Tibial artery (tissue), 4 donors: ENCODE measurements at regions not wholly inside any gene's neighbourhood (a gene's known extent, or its start where the extent isn't known, plus 50 kb on each side); places are given as distances from the start of the nearest gene placed in this dataset.
"Not testable (repeated sequence)": the region's sequence is repeated elsewhere in the genome, so short reads cannot be mapped to it uniquely, and the experiment has no call there.

Experiments used
- DNase-seq, 2 donors: peaks; one replicate each; pipeline ENCODE4 v3.0.0-alpha.2; 2019
- H3K27ac ChIP-seq, 2 donors: fragments of 200-600 bp; sonication (generic) in 1 of 2; 1 replicate in 1 of 2; 2 replicates in 1 of 2; pipeline ENCODE4 v1.5.1; 2018 to 2019; ENCODE audit warnings: mild to moderate bottlenecking in 1 of 2
- H3K27me3 ChIP-seq, 2 donors: fragments of 200-600 bp; sonication (generic) in 1 of 2; one replicate each; pipeline versions ENCODE4 v1.5.1 to v1.6.0; 2016 to 2019
- H3K36me3 ChIP-seq, 3 donors: fragments of 200-600 bp; sonication (generic) in 2 of 3; one replicate each; pipeline ENCODE4 v1.5.1; 2016 to 2019; ENCODE audit warnings: mild to moderate bottlenecking in 2 of 3
- H3K4me1 ChIP-seq, 4 donors: fragments of 200-600 bp; sonication (generic) in 2 of 4; 1 replicate in 3 of 4; 2 replicates in 1 of 4; pipeline ENCODE4 v1.5.1; 2016 to 2019
- H3K4me3 ChIP-seq, 2 donors: fragments of 200-600 bp; sonication (generic) in 1 of 2; 1 replicate in 1 of 2; 2 replicates in 1 of 2; pipeline ENCODE4 v1.5.1; 2018 to 2019; ENCODE audit warnings: mild to moderate bottlenecking in 2 of 2
- H3K9me3 ChIP-seq, 3 donors: fragments of 200-600 bp; sonication (generic) in 1 of 3; one replicate each; pipeline ENCODE4 v1.5.1; 2016 to 2019
- intact Hi-C: fragments of 100-400 bp; cut with DNase I; formaldehyde crosslinking; loops from one replicate; pipeline ENCODE4 v1.15.0; 2023; ENCODE audit warnings: low total_unique reads
- TF ChIP-seq, protein P1 (sequence below), 2 experiments: fragments of 200-600 bp in 1 of 2; fragments of 450-650 bp in 1 of 2; IDR thresholded peaks; one replicate each; pipeline ENCODE4 v1.5.1; 2017 to 2019; ENCODE audit warnings: antibody characterized with exemption in 2 of 2, mild to moderate bottlenecking in 1 of 2, moderate library complexity in 1 of 2

DNA sequence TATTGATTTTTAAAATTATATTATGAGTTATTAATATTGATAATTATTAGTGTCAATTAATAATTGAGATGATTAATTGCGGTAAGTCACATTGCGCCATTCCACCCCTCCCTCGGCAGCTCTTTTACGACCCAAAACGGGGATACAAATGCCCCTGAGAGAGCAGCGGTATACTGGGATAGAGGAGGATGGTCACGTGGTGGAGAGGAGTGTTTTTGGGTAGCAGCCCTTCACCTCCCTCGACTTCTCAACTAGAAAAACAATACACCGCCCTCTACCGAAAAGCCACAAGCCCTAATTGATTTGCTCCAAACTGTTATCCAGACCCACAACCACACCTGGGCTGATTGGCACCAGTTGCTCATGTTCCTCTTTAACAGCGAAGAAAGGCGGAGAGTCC, 71.0 kb downstream of the DAPL1 start:
- H3K27ac ChIP-seq, H3K4me1 ChIP-seq, H3K27me3 ChIP-seq, intact Hi-C loops, H3K36me3 ChIP-seq, H3K9me3 ChIP-seq, DNase-seq, H3K4me3 ChIP-seq: not testable (repeated sequence)

DNA sequence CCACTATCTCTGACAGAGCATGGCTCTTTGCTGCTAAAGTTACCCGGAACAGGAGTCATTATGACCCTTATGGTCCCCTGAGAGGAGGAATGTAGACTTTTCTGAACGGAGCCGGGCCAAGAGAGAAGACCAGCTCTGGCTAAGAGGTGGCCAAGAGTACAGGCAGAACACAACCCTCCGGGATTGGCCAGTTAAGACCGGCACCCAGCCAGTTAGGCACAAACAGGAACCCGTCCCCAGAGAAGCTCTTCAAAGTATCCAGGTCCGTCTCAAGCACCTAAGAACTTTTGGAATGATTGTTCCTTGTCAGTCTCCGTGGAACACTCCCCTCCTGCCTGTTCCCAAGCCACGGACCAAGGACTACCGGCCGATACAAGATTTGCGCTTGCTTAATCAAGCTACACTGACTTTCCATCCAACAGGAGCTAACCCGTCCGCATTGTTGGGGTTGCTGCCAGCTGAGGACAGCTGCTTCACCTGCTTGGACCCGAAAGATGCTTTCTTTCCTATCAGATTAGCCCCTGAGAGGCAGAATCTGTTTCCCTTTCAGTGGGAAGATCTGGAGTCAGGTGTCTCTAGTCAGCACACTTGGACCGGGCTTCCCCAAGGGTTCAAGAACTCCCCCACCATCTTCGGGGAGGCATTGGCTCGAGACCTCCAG, 72.5 kb downstream of the DAPL1 start:
- H3K4me1 ChIP-seq, DNase-seq, H3K9me3 ChIP-seq, intact Hi-C loops, H3K36me3 ChIP-seq, H3K4me3 ChIP-seq, H3K27ac ChIP-seq, H3K27me3 ChIP-seq: not testable (repeated sequence)

DNA sequence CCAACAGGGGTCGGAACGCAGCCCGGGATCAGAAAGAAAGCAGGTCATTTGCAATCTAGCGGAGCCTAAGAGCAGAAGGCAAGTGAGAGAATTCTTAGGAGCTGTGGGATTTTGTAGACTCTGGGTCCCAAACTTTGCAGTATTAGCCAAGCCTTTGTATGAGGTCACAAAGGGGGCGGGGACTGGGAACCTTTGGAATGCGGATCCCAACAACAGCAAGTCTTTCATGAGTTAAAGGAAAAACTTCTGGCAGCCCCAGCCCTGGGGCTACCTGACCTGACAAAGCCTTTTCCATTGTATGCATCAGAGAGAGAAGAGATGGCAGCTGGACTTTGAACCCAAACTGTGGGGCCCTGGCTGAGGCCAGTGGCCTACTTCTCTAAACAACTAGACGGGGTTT, 73.3 kb downstream of the DAPL1 start:
- intact Hi-C loops, H3K36me3 ChIP-seq, H3K4me1 ChIP-seq, H3K27me3 ChIP-seq, H3K27ac ChIP-seq, H3K4me3 ChIP-seq, H3K9me3 ChIP-seq, DNase-seq: not testable (repeated sequence)

DNA sequence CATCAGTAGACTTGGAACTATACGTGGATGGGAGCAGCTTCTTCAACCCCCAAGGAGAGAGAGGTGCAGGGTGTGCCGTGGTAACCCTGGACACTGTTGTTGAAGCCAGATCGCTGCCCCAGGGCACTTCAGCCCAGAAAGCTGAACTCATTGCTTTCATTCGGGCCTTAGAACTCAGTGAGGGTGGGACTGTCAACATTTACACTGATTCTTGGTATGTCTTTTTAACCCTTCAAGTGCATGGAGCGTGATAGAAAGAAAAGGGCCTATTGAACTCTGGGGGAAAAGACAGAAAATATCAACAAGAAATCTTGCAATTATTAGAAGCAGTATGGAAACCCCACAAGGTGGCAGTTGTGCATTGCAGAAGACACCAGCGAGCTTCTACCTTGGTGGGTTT, 74.0 kb downstream of the DAPL1 start:
- H3K9me3 ChIP-seq, H3K36me3 ChIP-seq, DNase-seq, H3K4me1 ChIP-seq, H3K4me3 ChIP-seq, intact Hi-C loops, H3K27ac ChIP-seq, H3K27me3 ChIP-seq: not testable (repeated sequence)

DNA sequence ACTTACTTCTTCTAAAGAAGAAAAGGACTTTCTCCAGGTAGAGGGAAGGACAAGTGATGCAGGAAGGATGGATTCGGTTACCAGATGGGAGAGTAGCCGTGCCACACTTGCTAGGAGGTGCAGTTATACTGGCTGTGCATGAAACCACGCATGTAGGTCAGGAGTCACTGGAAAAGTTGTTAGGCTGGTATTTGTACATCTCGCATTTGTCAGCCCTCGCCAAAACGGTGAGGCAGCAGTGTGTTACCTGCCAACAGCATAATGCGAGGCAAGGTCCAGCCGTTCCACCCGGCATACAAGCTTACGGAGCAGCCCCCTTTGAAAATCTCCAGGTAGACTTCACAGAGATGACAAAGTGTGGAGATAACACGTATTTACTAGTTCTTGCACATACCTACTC, 74.5 kb downstream of the DAPL1 start:
- H3K27ac ChIP-seq, intact Hi-C loops, H3K4me3 ChIP-seq, H3K4me1 ChIP-seq, H3K27me3 ChIP-seq, H3K9me3 ChIP-seq, H3K36me3 ChIP-seq, DNase-seq: not testable (repeated sequence)

DNA sequence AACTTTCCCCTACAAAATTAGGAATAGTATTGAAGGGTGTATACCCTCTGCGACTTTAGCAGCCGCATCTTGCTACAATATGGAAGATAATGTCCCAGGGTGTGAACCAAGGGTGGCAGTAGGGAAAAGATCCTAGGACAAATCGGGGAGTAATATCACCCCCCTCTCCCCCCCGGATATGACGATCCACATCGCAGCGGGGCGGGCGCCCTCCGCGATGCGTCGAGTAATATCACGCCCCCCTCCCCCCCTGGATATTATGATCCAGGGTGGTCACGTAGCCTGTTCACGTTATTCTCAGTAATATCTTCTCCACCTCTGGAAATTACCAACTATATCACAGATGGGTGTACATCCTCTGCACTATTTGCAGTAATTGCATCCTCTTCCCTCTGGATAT, 82.9 kb downstream of the DAPL1 start:
- no peaks in the 10 kb centered on the region for H3K9me3 ChIP-seq
- H3K27ac ChIP-seq = no peak overlapping the region
- intact Hi-C loops = no loop called here
- H3K4me3 ChIP-seq = no peak overlapping the region
- no peak for DNase-seq
- no peaks in the 10 kb centered on the region for H3K4me1 ChIP-seq
- TF ChIP-seq, protein P1, sequence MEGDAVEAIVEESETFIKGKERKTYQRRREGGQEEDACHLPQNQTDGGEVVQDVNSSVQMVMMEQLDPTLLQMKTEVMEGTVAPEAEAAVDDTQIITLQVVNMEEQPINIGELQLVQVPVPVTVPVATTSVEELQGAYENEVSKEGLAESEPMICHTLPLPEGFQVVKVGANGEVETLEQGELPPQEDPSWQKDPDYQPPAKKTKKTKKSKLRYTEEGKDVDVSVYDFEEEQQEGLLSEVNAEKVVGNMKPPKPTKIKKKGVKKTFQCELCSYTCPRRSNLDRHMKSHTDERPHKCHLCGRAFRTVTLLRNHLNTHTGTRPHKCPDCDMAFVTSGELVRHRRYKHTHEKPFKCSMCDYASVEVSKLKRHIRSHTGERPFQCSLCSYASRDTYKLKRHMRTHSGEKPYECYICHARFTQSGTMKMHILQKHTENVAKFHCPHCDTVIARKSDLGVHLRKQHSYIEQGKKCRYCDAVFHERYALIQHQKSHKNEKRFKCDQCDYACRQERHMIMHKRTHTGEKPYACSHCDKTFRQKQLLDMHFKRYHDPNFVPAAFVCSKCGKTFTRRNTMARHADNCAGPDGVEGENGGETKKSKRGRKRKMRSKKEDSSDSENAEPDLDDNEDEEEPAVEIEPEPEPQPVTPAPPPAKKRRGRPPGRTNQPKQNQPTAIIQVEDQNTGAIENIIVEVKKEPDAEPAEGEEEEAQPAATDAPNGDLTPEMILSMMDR (IDR thresholded peaks at IDR 0.05) = no peak
- no peaks in the 10 kb centered on the region for H3K36me3 ChIP-seq
- H3K27me3 ChIP-seq = no peaks in the 10 kb centered on the region

DNA sequence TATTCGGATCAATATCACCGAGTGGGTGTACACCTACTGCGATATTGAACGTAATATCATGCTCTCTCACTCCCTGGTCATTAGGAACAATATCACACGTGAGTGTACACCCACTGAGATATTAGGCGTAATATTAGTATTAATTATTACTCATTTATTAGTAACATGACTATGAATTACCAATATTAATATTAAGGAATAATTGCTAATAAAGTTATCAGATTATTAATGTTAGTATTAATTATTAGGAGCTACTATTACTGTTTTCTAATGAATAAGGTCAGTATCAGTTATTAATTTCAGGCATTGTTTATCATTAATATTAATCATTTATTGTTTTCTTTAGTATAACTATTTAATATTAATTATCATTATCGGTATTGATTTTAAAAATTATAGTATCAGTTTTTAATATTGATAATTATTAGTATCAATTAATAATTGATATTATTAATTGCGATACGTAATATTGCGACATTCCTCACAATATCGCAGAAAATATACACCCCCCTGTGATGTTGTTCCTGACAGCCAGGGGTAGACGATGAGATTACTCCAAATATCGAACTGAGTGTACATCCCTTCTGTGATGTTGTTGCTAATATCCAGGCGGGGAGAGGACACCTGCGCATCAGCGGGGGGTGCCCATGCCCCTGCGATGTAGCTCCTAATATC, 84.2 kb downstream of the DAPL1 start:
- intact Hi-C loops = no loop called here
- no peak for DNase-seq

DNA sequence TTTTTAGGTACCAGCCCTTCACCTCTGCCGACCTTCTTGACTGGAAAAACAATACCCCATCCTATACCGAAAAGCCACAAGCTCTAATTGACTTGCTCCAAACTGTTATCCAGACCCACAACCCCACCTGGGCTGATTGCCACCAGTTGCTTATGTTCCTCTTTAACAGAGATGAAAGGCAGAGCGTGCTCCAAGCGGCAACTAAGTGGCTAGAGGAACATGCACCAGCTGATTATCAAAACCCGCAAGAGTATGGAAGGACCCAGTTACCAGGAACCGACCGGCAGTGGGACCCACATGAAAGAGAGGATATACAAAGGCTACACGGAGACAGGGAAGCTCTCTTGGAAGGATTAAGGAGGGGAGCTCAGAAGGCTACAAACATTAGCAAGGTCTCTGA, 86.1 kb upstream of the TANC1 start:
- TF ChIP-seq, protein P1 (IDR thresholded peaks at IDR 0.05) = no peak
- H3K4me3 ChIP-seq = no peak overlapping the region
- intact Hi-C loops = no loop called here
- no peaks in the 10 kb centered on the region for H3K36me3 ChIP-seq
- no peak overlapping the region for H3K27ac ChIP-seq
- peaks cover 0 to 3% of the 10 kb centered on the region in 2 donors for H3K27me3 ChIP-seq
- no peak for DNase-seq
- H3K9me3 ChIP-seq = no peaks in the 10 kb centered on the region
- H3K4me1 ChIP-seq = no peaks in the 10 kb centered on the region

More for the DNA sequence above, 84.2 kb downstream of the DAPL1 start:
- Histone ChIP-seq H3K36me3 (no peaks in the 10 kb centered on the region), H3K27ac (no peak overlapping the region), H3K27me3 (no peaks in the 10 kb centered on the region), H3K4me3 (no peak overlapping the region), H3K9me3 (no peaks in the 10 kb centered on the region), H3K4me1 (no peaks in the 10 kb centered on the region)
- TF ChIP-seq, protein P1 (IDR thresholded peaks at IDR 0.05) = no peak

DNA sequence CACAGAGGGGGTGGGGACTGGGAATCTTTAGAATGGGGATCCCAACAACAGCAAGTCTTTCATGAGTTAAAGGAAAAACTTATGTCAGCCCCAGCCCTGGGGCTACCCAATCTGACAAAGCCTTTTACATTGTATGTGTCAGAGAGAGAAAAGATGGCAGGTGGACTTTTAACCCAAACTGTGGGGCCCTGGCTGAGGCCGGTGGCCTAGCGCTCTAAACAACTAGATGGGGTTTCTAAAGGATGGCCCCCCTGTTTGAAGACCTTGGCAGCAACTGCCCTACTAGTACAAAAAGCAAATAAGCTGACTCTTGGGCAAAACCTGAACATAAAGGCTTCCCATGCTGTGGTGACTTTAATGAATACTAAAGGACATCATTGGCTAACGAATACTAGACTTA, 83.9 kb upstream of the TANC1 start:
- H3K36me3 ChIP-seq, H3K4me3 ChIP-seq, H3K9me3 ChIP-seq, H3K4me1 ChIP-seq, H3K27me3 ChIP-seq, H3K27ac ChIP-seq, intact Hi-C loops, DNase-seq: not testable (repeated sequence)

DNA sequence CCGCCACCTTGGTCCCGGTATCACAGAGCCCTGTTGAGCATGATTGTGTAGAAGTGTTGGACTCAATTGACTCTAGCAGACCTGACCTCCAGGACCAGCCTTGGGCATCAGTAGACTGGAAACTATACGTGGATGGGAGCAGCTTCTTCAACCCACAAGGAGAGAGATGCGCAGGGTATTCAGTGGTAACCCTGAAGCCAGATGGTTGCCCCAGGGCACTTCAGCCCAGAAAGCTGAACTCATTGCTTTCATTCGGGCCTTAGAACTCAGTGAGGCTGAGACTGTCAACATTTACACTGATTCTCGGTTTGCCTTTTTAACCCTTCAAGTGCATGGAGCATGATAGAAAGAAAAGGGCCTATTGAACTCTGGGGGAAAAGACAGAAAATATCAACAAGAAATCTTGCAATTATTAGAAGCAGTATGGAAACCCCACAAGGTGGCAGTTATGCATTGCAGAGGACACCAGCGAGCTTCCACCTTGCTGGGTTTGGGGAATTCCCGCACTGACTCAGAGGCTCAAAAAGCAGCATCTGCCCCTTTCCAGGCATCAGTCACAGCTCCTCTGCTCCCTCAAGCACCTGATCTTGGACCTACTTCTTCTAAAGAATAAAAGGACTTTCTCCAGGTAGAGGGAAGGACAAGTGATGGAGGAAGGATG, 83.3 kb upstream of the TANC1 start:
- H3K27ac ChIP-seq, DNase-seq, H3K27me3 ChIP-seq, intact Hi-C loops, H3K9me3 ChIP-seq, H3K4me3 ChIP-seq, H3K36me3 ChIP-seq, H3K4me1 ChIP-seq: not testable (repeated sequence)

DNA sequence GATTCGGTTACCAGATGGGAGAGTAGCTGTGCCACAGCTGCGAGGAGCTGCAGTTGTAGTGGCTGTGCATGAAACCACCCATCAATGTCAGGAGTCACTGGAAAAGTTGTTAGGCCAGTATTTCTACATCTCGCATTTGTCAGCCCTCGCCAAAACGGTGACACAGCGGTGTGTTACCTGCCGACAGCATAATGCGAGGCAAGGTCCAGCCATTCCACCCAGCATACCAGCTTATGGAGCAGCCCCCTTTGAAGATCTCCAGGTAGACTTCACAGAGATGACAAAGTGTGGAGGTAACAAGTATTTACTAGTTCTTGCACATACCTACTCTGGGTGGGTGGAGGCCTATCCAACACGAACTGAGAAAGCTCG, 82.8 kb upstream of the TANC1 start:
- H3K4me1 ChIP-seq, intact Hi-C loops, H3K27me3 ChIP-seq, H3K36me3 ChIP-seq, H3K27ac ChIP-seq, H3K4me3 ChIP-seq, DNase-seq, H3K9me3 ChIP-seq: not testable (repeated sequence)
